ENCODE measurements at regions not wholly inside any gene's neighbourhood (a gene's known extent, or its start where the extent isn't known, plus 50 kb on each side); places are given as distances from the start of the nearest gene placed in this dataset.

- Histone ChIP-seq H3K9me1 (replicated peaks; ENCODE audit: control insufficient read depth, extremely low read depth, insufficient read depth, low read length) (no peaks in the 10 kb centered on the region), H3K9ac (replicated peaks; ENCODE audit: extremely low read depth, insufficient read depth, low read length) (no peak overlapping the region), H3K9me3 (replicated peaks; ENCODE audit: control insufficient read depth, insufficient read depth, low read length) (no peaks in the 10 kb centered on the region), H3K4me1 (ENCODE audit: control insufficient read depth, extremely low read depth, insufficient read depth, low read length) (no peaks in the 10 kb centered on the region), H3K27ac (ENCODE audit: insufficient read depth, low read depth, low read length) (no peak overlapping the region), H2AFZ (ENCODE audit: low read depth, low read length) (no peak overlapping the region), H3K4me3 (replicated peaks in 1 of 3; ENCODE audit: insufficient read depth in 1 of 3, low read depth in 1 of 3, low read length in 3 of 3) (no peak overlapping the region), H3K4me2 (ENCODE audit: insufficient read depth, low read length) (no peak overlapping the region), H4K20me1 (replicated peaks; ENCODE audit: control insufficient read depth, extremely low read depth, insufficient read depth, low read length) (no peaks in the 10 kb centered on the region), H3K79me2 (ENCODE audit: control insufficient read depth, insufficient read depth, low read length) (no peaks in the 10 kb centered on the region), H3K27me3 (ENCODE audit: control insufficient read depth in 2 of 2, insufficient read depth in 2 of 2, low read length in 2 of 2) (peaks cover 0 to 6% of the 10 kb centered on the region in 2 experiments), H3K36me3 (ENCODE audit: control insufficient read depth in 2 of 2, extremely low read depth in 1 of 2, insufficient read depth in 2 of 2, low read length in 2 of 2) (no peaks in the 10 kb centered on the region)
- no TSS peak for BruUV-seq (replicated peaks)
- no peak for TF ChIP-seq GATA2 (IDR thresholded peaks at IDR 0.05; ENCODE audit: insufficient read depth, insufficient read length, low read depth, low read length)
- no peak for TF ChIP-seq MYC (IDR thresholded peaks at IDR 0.05; ENCODE audit: low read depth, low read length)
- ChIA-PET CTCF (no interaction called here), POLR2A (no interaction called here)
- FAIRE-seq: no peak
- dilution Hi-C loops (cut with MboI; ENCODE audit: extremely low pct_ligation_motif_present, low sequenced_read_pairs): no loop called here
- no peak for DNase-seq (ENCODE audit: low read depth, low spot score)
- intact Hi-C loops (cut with micrococcal nuclease): no loop called here
Measured at GRCh38 chr20:58150772-58151171, 77.7 kb downstream of the ANKRD60 start.

- no peaks in the 10 kb centered on the region for H3K9me1 ChIP-seq (replicated peaks; ENCODE audit: control insufficient read depth, extremely low read depth, insufficient read depth, low read length)
- BruUV-seq (replicated peaks): no TSS peak
- no peaks in the 10 kb centered on the region for H3K9me3 ChIP-seq (replicated peaks; ENCODE audit: control insufficient read depth, insufficient read depth, low read length)
- POLR2A ChIA-PET: no interaction called here
- no peak overlapping the region for H3K9ac ChIP-seq (replicated peaks; ENCODE audit: extremely low read depth, insufficient read depth, low read length)
- peaks cover 0 to 6% of the 10 kb centered on the region in 2 experiments for H3K27me3 ChIP-seq (ENCODE audit: control insufficient read depth in 2 of 2, insufficient read depth in 2 of 2, low read length in 2 of 2)
- FAIRE-seq (no peak), DNase-seq (ENCODE audit: low read depth, low spot score) (no peak)
- no peak for TF ChIP-seq EZH2 (IDR thresholded peaks at IDR 0.05; ENCODE audit: borderline replicate concordance, low read depth, low read length, severe bottlenecking)
- TF ChIP-seq JUN (IDR thresholded peaks at IDR 0.05; ENCODE audit: borderline replicate concordance, insufficient read depth, insufficient read length, low read depth): no peak
- TF ChIP-seq, protein P1, sequence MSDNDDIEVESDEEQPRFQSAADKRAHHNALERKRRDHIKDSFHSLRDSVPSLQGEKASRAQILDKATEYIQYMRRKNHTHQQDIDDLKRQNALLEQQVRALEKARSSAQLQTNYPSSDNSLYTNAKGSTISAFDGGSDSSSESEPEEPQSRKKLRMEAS (IDR thresholded peaks at IDR 0.05; ENCODE audit: insufficient read depth, insufficient read length): no peak
- TF ChIP-seq GATA2 (IDR thresholded peaks at IDR 0.05; ENCODE audit: insufficient read depth, insufficient read length, low read depth, low read length): no peak
- TF ChIP-seq, protein P2, sequence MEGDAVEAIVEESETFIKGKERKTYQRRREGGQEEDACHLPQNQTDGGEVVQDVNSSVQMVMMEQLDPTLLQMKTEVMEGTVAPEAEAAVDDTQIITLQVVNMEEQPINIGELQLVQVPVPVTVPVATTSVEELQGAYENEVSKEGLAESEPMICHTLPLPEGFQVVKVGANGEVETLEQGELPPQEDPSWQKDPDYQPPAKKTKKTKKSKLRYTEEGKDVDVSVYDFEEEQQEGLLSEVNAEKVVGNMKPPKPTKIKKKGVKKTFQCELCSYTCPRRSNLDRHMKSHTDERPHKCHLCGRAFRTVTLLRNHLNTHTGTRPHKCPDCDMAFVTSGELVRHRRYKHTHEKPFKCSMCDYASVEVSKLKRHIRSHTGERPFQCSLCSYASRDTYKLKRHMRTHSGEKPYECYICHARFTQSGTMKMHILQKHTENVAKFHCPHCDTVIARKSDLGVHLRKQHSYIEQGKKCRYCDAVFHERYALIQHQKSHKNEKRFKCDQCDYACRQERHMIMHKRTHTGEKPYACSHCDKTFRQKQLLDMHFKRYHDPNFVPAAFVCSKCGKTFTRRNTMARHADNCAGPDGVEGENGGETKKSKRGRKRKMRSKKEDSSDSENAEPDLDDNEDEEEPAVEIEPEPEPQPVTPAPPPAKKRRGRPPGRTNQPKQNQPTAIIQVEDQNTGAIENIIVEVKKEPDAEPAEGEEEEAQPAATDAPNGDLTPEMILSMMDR (IDR thresholded peaks at IDR 0.05; ENCODE audit: extremely low read depth in 1 of 2, insufficient read depth in 1 of 2, low read depth in 1 of 2, low read length in 2 of 2): no peak
- no peak for TF ChIP-seq POLR2AphosphoS5 (IDR thresholded peaks at IDR 0.05; ENCODE audit: insufficient read depth, low read depth, low read length)
- no peak for TF ChIP-seq POLR2A (IDR thresholded peaks at IDR 0.05; ENCODE audit: low read depth, low read length)
- TF ChIP-seq FOS (IDR thresholded peaks at IDR 0.05; ENCODE audit: borderline replicate concordance, insufficient read depth, low read length): no peak
- no peak for TF ChIP-seq MYC (IDR thresholded peaks at IDR 0.05; ENCODE audit: low read depth, low read length)
- no peaks in the 10 kb centered on the region for H3K36me3 ChIP-seq (ENCODE audit: control insufficient read depth in 2 of 2, extremely low read depth in 1 of 2, insufficient read depth in 2 of 2, low read length in 2 of 2)
- intact Hi-C loops (cut with micrococcal nuclease): no loop called here
- no peak overlapping the region for H3K4me2 ChIP-seq (ENCODE audit: insufficient read depth, low read length)
- dilution Hi-C loops (cut with MboI; ENCODE audit: extremely low pct_ligation_motif_present, low sequenced_read_pairs): no loop called here
- no peaks in the 10 kb centered on the region for H3K79me2 ChIP-seq (ENCODE audit: control insufficient read depth, insufficient read depth, low read length)
- H3K4me1 ChIP-seq (ENCODE audit: control insufficient read depth, extremely low read depth, insufficient read depth, low read length): no peaks in the 10 kb centered on the region
- no peaks in the 10 kb centered on the region for H4K20me1 ChIP-seq (replicated peaks; ENCODE audit: control insufficient read depth, extremely low read depth, insufficient read depth, low read length)
- no peak overlapping the region for H2AFZ ChIP-seq (ENCODE audit: low read depth, low read length)
- no peak overlapping the region for H3K4me3 ChIP-seq (replicated peaks in 1 of 3; ENCODE audit: insufficient read depth in 1 of 3, low read depth in 1 of 3, low read length in 3 of 3)
- CTCF ChIA-PET: interaction anchor here (1.3 kb wide), 1 partner anchor 30 kb away, joined by 3 read pairs; no protein-coding TSS in a partner anchor
- H3K27ac ChIP-seq (ENCODE audit: insufficient read depth, low read depth, low read length): no peak overlapping the region
Measured at GRCh38 chr20:58149437-58150091, 78.9 kb downstream of the ANKRD60 start.
